ENCODE measurements at regions not wholly inside any gene's neighbourhood (a gene's known extent, or its start where the extent isn't known, plus 50 kb on each side); places are given as distances from the start of the nearest gene placed in this dataset.

- TF ChIP-seq EZH2 (IDR thresholded peaks at IDR 0.05; ENCODE audit: borderline replicate concordance, insufficient read depth, low read depth, low read length, poor library complexity, severe bottlenecking) (no peak), CTCF (IDR thresholded peaks at IDR 0.05) (no peak)
Measured at GRCh38 chr14:34007902-34008301, 57.0 kb upstream of the EGLN3 start.
